ENCODE measurements at regions not wholly inside any gene's neighbourhood (a gene's known extent, or its start where the extent isn't known, plus 50 kb on each side); places are given as distances from the start of the nearest gene placed in this dataset.

- TF ChIP-seq, protein P1, sequence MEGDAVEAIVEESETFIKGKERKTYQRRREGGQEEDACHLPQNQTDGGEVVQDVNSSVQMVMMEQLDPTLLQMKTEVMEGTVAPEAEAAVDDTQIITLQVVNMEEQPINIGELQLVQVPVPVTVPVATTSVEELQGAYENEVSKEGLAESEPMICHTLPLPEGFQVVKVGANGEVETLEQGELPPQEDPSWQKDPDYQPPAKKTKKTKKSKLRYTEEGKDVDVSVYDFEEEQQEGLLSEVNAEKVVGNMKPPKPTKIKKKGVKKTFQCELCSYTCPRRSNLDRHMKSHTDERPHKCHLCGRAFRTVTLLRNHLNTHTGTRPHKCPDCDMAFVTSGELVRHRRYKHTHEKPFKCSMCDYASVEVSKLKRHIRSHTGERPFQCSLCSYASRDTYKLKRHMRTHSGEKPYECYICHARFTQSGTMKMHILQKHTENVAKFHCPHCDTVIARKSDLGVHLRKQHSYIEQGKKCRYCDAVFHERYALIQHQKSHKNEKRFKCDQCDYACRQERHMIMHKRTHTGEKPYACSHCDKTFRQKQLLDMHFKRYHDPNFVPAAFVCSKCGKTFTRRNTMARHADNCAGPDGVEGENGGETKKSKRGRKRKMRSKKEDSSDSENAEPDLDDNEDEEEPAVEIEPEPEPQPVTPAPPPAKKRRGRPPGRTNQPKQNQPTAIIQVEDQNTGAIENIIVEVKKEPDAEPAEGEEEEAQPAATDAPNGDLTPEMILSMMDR (IDR thresholded peaks at IDR 0.05) = no peak
Observed at GRCh38 chr2:19810637-19811036, 91.1 kb downstream of the TTC32 start.

GRCh38 chr2:19810148-19810547 lies 91.6 kb downstream of the TTC32 start:
- Histone ChIP-seq H3K4me1 (peaks cover 8 to 53% of the 10 kb centered on the region in 2 donors), H3K36me3 (no peaks in the 10 kb centered on the region), H3K27me3 (no peaks in the 10 kb centered on the region), H3K9me3 (no peaks in the 10 kb centered on the region), H3K27ac (peak overlapping the region; percentile 82 to 89), H3K4me3 (no peak overlapping the region)
- intact Hi-C loops (cut with DNase I) = loop anchor here (5.0 kb wide), 1 partner anchor 53 kb away; no protein-coding TSS in a partner anchor
- DNase-seq (ENCODE audit: low spot score in 2 of 2) = no peak
- TF ChIP-seq, protein P1 (IDR thresholded peaks at IDR 0.05) = no peak

More at GRCh38 chr2:19810637-19811036, 91.1 kb downstream of the TTC32 start:
- H3K27ac ChIP-seq = peak overlapping the region; percentile 82 to 89
- no peaks in the 10 kb centered on the region for H3K36me3 ChIP-seq
- H3K27me3 ChIP-seq = no peaks in the 10 kb centered on the region
- H3K4me3 ChIP-seq = no peak overlapping the region
- H3K9me3 ChIP-seq = no peaks in the 10 kb centered on the region
- intact Hi-C loops (cut with DNase I) = loop anchor here (5.0 kb wide), 1 partner anchor 53 kb away; no protein-coding TSS in a partner anchor
- DNase-seq (ENCODE audit: low spot score in 2 of 2) = peak in 1 of 2 donors; percentile 69
- H3K4me1 ChIP-seq = peaks cover 8 to 52% of the 10 kb centered on the region in 2 donors

DNA sequence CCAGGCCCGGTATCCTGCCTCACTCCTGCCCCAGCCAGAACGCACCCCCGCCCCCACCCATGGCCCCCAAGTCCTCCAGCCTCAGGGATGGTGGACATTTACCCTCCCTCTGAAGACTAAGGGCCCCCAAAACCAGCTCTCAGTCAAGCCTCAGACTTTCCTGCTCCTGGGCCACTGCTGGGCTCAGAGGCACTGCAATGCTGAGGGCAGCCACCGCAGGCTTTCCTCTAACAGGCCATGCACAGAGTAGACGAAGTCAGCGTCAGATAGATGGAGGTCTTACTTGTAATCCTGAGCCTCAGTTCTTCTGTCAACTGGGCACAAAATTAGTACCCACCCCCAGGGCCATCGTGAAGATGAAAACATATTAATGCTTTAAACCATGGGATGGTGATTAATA lies 92.6 kb downstream of the TTC32 start:
- peak in 1 of 2 donors; percentile 40 for DNase-seq (ENCODE audit: low spot score in 2 of 2)
- Histone ChIP-seq H3K4me1 (peaks cover 8 to 53% of the 10 kb centered on the region in 2 donors), H3K27ac (peak overlapping the region; percentile 82 to 89), H3K9me3 (no peaks in the 10 kb centered on the region), H3K4me3 (no peak overlapping the region), H3K27me3 (no peaks in the 10 kb centered on the region), H3K36me3 (no peaks in the 10 kb centered on the region)
- intact Hi-C loops (cut with DNase I) = no loop called here
- TF ChIP-seq, protein P1 (IDR thresholded peaks at IDR 0.05) = no peak

DNA sequence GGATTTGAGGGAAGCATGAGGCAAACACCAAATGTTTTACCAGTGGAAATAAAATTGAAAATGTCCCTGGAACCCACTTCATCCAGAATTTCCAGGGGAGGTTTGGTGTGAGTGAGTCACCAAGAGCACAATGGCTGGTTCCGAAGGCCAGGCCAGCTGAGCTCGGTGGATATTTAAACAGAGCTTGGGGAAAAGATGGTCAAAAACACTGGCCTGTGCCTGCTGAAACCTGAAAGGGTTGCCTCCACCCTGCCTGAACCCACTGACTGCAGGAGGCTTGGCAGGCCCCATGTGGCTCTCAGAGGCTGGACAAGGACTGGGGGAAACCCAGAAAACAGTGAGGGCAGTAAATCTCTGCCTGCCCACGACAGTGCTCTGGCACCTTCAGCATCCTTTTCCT lies 93.9 kb downstream of the TTC32 start:
- Histone ChIP-seq H3K27me3 (no peaks in the 10 kb centered on the region), H3K9me3 (no peaks in the 10 kb centered on the region), H3K36me3 (no peaks in the 10 kb centered on the region), H3K4me3 (no peak overlapping the region), H3K4me1 (peaks cover 11 to 56% of the 10 kb centered on the region in 2 donors), H3K27ac (peak overlapping the region; percentile 82 to 89)
- intact Hi-C loops (cut with DNase I) = no loop called here
- no peak for DNase-seq (ENCODE audit: low spot score in 2 of 2)
- TF ChIP-seq, protein P1 (IDR thresholded peaks at IDR 0.05) = no peak

GRCh38 chr2:19807346-19807745 lies 94.4 kb downstream of the TTC32 start:
- Histone ChIP-seq H3K36me3 (no peaks in the 10 kb centered on the region), H3K4me3 (no peak overlapping the region), H3K9me3 (no peaks in the 10 kb centered on the region), H3K4me1 (peaks cover 16 to 56% of the 10 kb centered on the region in 2 donors), H3K27ac (peak overlapping the region; percentile 82 to 89), H3K27me3 (no peaks in the 10 kb centered on the region)
- TF ChIP-seq, protein P1 (IDR thresholded peaks at IDR 0.05) = no peak
- intact Hi-C loops (cut with DNase I) = no loop called here
- DNase-seq (ENCODE audit: low spot score in 2 of 2) = peak in 1 of 2 donors; percentile 59

DNA sequence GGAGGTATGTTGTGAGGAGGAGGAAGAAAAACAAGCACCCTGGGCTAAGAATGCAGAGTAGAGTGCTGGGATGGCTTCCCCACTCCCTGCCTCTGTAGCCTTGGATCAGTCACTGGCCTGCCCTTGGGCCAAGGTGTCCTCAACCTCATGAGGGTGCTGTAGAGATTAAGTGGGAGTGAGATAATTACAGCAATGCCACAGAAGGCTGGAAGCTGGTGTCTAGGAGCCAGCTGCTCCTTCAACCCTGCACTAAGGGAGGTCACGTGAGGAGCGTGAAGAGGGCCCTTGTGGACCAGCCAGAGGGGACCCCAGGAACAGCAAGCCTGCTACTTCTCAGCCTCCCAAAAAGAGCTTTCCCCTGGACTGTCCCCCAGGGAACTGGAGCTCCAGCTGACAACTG lies 95.2 kb downstream of the TTC32 start:
- Histone ChIP-seq H3K9me3 (no peaks in the 10 kb centered on the region), H3K4me3 (no peak overlapping the region), H3K27ac (peak overlapping the region; percentile 82 to 89), H3K36me3 (no peaks in the 10 kb centered on the region), H3K27me3 (no peaks in the 10 kb centered on the region), H3K4me1 (peaks cover 23 to 56% of the 10 kb centered on the region in 2 donors)
- peak in 1 of 2 donors; percentile 57 for DNase-seq (ENCODE audit: low spot score in 2 of 2)
- intact Hi-C loops (cut with DNase I) = no loop called here
- TF ChIP-seq, protein P1 (IDR thresholded peaks at IDR 0.05) = no peak

Measured in ascending aorta (tissue), 2 donors.